ENCODE measurements at regions not wholly inside any gene's neighbourhood (a gene's known extent, or its start where the extent isn't known, plus 50 kb on each side); places are given as distances from the start of the nearest gene placed in this dataset.
"Not testable (repeated sequence)": the region's sequence is repeated elsewhere in the genome, so short reads cannot be mapped to it uniquely, and the experiment has no call there.

- no peak for DNase-seq (ENCODE audit: extremely low read depth in 1 of 2, low read depth in 1 of 2)
These were observed 202.7 kb downstream of the SPRY1 start for GRCh38 chr4:123599061-123599919.

DNA sequence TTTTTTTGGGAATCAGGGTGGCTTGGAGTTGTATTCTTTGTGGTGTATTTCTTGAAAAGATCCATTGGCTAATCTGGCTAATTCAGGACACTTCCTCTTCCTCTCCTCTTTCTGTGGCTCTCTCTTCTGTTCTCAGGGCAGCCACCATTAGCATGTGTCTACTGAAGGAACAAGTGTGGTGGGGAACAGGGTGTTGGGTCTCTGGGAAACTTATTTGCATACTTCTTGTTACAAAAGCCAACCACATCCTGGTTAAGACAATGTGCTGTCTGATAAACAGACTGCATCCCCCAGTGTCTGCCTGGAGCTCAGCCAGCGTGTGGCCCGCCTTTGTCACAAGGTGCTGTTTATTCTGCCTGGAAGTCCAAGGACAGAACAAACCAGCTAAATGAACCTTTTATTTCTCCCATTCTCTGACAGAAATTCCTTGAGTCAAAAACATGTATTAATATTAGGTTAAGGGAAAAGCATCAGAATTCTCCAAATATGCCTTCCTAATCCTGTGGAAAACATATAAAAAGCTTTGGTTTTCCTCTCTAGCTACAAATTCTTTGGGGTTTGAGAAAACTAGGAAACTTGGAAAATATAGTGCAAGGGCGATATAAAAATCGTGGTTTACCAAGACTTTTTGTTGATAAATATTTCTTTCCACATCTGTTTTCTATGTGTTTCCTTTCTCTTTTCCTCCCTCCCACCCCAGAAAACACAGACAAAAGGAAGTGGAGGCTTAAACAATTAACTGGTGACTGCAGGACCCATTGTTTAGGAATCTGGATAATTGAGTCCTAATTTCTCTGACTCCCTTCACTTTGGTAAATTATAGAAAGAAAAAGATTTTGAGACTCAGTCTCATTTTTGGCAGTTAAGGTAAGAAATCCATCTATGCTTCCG, 203.6 kb downstream of the SPRY1 start:
- DNase-seq (ENCODE audit: extremely low read depth in 1 of 2, low read depth in 1 of 2), result peak in 1 of 2 donors; percentile 20

- DNase-seq (ENCODE audit: extremely low read depth in 1 of 2, low read depth in 1 of 2), result no peak
These were observed 204.7 kb downstream of the SPRY1 start for GRCh38 chr4:123600987-123601904.

DNA sequence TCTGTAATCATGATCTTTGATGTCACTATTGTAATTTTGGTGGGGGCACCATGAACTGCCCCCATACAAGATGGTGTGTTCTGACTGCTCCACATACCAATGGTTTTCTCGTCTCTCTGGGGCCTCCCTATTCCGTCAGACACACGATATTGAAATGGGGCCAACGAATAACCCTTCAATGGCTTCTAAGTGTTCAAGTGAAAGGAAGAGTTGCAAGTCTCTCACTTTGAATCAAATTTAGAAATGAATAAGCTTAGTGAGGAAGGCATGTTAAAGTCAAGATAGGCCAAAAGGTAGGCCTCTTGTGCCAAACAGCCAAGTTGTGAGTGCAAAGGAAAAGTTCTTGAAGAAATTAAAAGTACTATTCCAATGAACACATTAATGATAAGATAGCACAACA, 205.4 kb downstream of the SPRY1 start:
- DNase-seq (ENCODE audit: extremely low read depth in 1 of 2, low read depth in 1 of 2), result no peak

- no peak for DNase-seq (ENCODE audit: extremely low read depth in 1 of 2, low read depth in 1 of 2)
These were observed 206.6 kb downstream of the SPRY1 start for GRCh38 chr4:123603165-123603564.

- not testable (repeated sequence) for DNase-seq (ENCODE audit: extremely low read depth in 1 of 2, low read depth in 1 of 2)
These were observed 209.2 kb downstream of the SPRY1 start for GRCh38 chr4:123605797-123606196.

GRCh38 chr4:123606336-123606735, 209.7 kb downstream of the SPRY1 start:
- DNase-seq (ENCODE audit: extremely low read depth in 1 of 2, low read depth in 1 of 2), result no peak

DNA sequence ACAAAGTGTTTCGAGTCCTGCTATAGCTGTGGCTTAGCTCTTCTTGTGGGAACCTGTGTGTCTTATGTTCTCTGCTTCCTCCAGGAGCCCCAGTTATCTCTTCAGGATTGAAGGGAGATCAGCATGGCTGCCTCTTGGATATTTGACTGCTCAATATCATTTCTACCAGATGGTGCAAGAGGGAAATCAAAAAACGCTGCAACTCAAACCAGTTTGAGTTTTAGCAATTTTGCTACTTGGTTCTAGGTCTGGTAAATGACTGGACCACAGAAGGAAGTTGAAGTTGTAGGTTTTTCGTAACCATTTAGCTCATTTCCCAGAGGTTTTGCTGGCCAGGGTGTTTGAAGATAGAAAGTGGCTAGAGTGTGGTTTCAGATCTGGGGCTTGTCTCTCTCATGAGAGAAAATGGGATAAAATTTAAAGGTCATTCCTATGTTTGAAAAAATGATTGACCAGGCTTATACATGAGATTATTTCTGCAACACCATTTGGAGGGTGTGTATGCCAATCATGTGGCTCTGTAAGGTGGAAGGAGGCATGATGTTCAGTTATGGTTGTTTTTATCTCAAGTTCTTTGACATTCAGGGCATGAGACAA, 210.4 kb downstream of the SPRY1 start:
- no peak for DNase-seq (ENCODE audit: extremely low read depth in 1 of 2, low read depth in 1 of 2)

- DNase-seq (ENCODE audit: extremely low read depth in 1 of 2, low read depth in 1 of 2), result no peak
These were observed 213.2 kb downstream of the SPRY1 start for GRCh38 chr4:123609829-123610228.

DNA sequence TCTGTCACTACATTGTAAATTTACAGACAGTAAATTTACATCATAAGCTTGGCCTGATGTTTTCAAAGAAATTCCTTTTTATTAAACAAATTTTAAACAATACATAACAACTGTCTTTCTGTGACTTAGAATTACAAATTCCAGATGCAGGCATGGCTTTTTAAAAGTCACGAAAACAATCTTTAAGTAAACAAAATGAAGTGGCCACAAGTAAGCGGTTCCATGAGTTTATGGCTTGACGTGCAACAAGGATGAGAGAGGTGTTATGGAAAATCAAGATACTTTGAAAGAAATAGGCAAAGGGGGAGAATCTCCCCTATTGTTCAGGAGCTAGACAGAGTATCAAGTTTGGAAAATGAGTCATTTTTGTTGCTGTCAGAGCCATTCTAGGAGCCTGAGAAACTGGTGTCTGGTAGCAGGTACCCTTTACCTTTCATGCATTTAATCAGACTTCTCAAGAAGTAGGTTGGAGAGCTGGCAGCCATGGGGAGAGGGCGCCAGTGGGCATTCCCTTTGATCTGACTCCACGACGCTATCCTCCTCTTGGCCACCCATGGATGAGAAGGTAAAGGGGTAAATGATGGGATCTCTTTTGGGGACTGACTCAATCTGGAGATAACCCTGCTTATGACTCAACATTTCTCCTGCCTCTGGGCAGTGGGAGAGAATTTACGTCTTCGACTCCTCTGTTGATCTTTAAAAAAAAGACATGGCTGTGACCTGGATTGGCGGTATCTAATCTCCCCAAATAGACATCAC, 217.2 kb downstream of the SPRY1 start:
- DNase-seq (ENCODE audit: extremely low read depth in 1 of 2, low read depth in 1 of 2), result no peak

DNA sequence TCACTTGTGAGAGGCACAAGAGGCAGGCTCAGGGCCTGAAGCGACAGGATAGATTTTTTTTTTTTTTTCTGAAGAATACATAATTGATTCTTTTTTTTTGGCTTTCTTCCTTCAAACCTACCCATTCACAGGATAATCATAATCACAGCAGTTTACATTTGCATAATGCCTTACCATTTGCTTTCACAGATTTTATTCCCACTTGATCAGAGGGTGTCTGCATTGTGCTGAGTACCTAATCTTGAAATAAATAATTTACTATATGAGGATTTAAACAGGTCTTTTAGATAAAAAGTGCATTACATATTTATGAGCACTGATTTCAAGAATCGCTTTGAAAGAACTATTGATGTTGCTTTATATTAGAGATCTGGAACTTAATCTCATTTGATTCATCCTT, 219.3 kb downstream of the SPRY1 start:
- DNase-seq (ENCODE audit: extremely low read depth in 1 of 2, low read depth in 1 of 2), result no peak

DNA sequence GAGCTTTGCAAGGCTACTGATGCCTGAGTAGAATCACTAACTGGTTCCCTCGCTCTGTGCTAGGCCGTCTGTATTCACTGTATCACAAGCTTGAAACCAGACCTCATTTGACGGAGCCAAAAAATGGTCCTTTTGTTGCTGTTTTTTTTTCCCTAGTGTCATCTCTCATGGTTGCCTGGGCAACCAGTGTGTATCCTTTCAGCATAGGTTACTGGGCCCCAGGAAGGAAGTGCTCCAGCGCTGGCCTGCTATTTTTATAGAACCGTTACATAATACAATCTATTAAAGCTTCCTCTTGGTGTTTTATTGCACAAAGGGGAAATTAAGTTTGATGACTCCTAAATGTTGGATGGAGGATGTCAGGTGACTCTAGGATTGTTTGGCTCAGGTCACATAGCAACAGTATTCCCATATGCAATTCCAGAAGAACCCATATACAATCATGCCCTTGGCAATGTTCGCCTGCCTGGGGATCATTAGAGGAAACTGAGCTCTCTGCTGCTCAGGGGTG, 220.4 kb downstream of the SPRY1 start:
- no peak for DNase-seq (ENCODE audit: extremely low read depth in 1 of 2, low read depth in 1 of 2)

- DNase-seq (ENCODE audit: extremely low read depth in 1 of 2, low read depth in 1 of 2), result no peak
These were observed 221.2 kb downstream of the SPRY1 start for GRCh38 chr4:123617791-123618190.

GRCh38 chr4:123618606-123619005, 222.0 kb downstream of the SPRY1 start:
- DNase-seq (ENCODE audit: extremely low read depth in 1 of 2, low read depth in 1 of 2), result no peak

DNA sequence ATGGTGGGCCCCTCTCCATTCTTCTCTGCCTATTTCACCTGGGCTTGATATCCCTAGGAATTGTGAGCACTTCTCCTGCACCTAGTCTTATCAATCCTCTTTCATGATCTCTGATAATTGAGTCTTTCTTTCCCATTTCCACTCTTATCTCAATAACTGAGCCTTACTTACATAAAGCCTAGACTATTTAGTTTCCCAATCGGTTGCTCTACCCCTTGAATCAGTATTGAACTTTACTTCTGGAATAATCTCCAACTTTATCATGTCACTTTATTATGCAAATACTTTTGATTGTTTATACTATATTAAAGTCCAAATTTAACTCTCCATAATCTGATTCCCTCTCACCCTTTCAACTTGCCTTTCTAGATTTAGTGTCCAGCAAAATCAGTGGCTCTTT, 222.7 kb downstream of the SPRY1 start:
- no peak for DNase-seq (ENCODE audit: extremely low read depth in 1 of 2, low read depth in 1 of 2)

DNA sequence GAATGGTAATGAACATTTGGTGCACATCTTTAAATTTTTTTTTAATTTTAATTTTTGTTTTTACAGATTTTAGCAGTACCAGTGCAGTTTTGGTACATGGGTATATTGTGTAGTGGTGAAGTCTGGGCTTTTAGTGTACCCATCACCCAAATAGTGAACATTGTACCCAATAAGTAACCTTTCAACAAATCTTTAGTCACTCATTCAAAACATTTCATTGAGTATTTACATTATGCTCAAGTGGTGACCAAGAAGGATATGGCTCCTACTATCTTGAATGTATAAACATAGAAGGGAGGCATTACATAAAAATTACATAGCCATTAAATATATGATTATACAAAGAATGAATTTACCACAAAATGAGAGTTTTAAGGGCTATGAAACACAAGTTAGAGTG, 223.3 kb downstream of the SPRY1 start:
- no peak for DNase-seq (ENCODE audit: extremely low read depth in 1 of 2, low read depth in 1 of 2)

DNA sequence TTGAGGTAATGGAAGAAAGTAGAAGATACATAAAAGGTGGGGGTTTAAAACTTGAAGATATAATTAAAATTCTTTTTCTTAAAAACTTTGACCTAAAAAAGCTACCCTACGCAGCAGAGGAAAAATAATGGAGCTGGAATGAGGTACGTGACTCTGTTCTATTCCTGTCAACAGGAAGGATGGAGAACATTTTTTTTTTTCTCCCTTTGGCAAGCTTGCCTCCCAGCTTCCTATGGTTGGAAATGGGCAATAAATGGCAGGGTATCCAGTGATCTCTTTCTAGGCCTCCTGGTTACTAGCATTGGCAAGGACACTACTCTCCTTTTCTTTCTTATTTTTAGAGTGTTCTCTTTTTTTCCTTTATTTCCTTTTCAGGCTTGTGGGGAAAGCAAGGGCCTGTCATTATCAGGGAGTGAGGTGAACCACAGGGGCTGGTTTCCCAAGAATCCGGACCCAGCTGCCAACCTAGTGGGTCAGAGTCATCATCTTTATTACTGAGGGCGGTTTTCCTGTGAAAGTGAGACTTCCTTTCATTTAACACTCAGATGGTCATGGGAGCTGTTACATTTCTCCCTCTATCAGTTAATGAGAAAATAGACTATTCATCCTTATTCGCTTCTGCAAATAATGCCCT, 224.6 kb downstream of the SPRY1 start:
- DNase-seq (ENCODE audit: extremely low read depth in 1 of 2, low read depth in 1 of 2), result no peak

DNA sequence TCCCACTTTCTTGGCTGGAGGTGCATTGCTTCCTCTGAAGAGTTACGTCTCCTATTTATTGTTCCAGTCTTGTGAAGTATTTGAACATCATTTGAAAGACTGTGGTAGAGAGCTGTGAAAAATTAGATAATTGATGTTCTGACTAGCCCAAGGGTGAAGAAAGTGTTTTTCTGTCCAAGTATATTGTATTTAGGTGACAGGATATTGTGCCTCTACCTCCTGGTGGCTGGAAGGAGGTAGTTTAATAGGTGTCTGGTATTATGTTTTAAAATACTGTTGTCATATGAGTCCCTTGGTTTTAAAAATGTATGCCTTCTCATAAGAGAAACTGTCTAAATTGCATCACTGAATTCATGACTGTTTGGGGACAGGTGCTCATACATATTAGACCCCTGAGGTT, 226.0 kb downstream of the SPRY1 start:
- no peak for DNase-seq (ENCODE audit: extremely low read depth in 1 of 2, low read depth in 1 of 2)

GRCh38 chr4:123623611-123624010, 227.0 kb downstream of the SPRY1 start:
- DNase-seq (ENCODE audit: extremely low read depth in 1 of 2, low read depth in 1 of 2), result no peak
